Gastroesophageal sphincter (tissue), 4 donors: ENCODE measurements at regions not wholly inside any gene's neighbourhood (a gene's known extent, or its start where the extent isn't known, plus 50 kb on each side); places are given as distances from the start of the nearest gene placed in this dataset.
"Not testable (repeated sequence)": the region's sequence is repeated elsewhere in the genome, so short reads cannot be mapped to it uniquely, and the experiment has no call there.

Source experiments
- ATAC-seq: fragments of 150-250 bp; one replicate; pipeline ENCODE4 v1.9.1; 2016; ENCODE audit warnings: mild to moderate bottlenecking, moderate library complexity
- H3K27ac ChIP-seq, 4 donors: fragments of 200-600 bp; sonication (generic) in 3 of 4; 1 replicate in 3 of 4; 2 replicates in 1 of 4; pipeline ENCODE4 v1.5.1; 2016 to 2019
- H3K27me3 ChIP-seq: fragments of 200-600 bp; sonication (generic); one replicate; pipeline ENCODE4 v1.5.1; 2019
- H3K36me3 ChIP-seq, 2 donors: fragments of 200-600 bp; sonication (generic); one replicate each; pipeline ENCODE4 v1.5.1; 2019; ENCODE audit warnings: control low read depth in 1 of 2
- H3K4me1 ChIP-seq, 3 donors: fragments of 200-600 bp; sonication (generic); 1 replicate in 2 of 3; 2 replicates in 1 of 3; pipeline ENCODE4 v1.5.1; 2016 to 2019; ENCODE audit warnings: control low read depth in 2 of 3
- H3K4me3 ChIP-seq, 2 donors: fragments of 200-600 bp; sonication (generic); one replicate each; pipeline ENCODE4 v1.5.1; 2019; ENCODE audit warnings: mild to moderate bottlenecking in 1 of 2, moderate library complexity in 1 of 2
- H3K9me3 ChIP-seq, 3 donors: fragments of 200-600 bp; sonication (generic); one replicate each; pipeline ENCODE4 v1.5.1; 2017 to 2019; ENCODE audit warnings: control low read depth in 2 of 3
- CTCF ChIP-seq, 4 experiments: fragments of 200-600 bp in 2 of 4; fragments of 450-650 bp in 2 of 4; sonication (generic) in 1 of 4; IDR thresholded peaks; one replicate each; pipeline ENCODE4 v1.5.1; 2017 to 2019; ENCODE audit warnings: antibody characterized with exemption in 4 of 4, mild to moderate bottlenecking in 2 of 4, moderate library complexity in 2 of 4
- EP300 ChIP-seq: sonication (generic); formaldehyde crosslinking; IDR thresholded peaks from one replicate; pipeline ENCODE4 v1.6.1; 2017; ENCODE audit warnings: antibody characterized with exemption, mild to moderate bottlenecking
- POLR2A ChIP-seq, 2 donors: fragments of 450-650 bp; IDR thresholded peaks; one replicate each; pipeline ENCODE4 v1.6.1; 2017; ENCODE audit warnings: antibody characterized with exemption in 2 of 2, mild to moderate bottlenecking in 2 of 2, moderate library complexity in 1 of 2
- POLR2AphosphoS5 ChIP-seq: sonication (generic); formaldehyde crosslinking; IDR thresholded peaks from one replicate; pipeline ENCODE4 v1.6.1; 2017; ENCODE audit warnings: antibody characterized with exemption
- WGBS, 2 donors: methylation state at CpG; one replicate each; pipeline ENCODE4 v1.1.5; 2018; ENCODE audit warnings: low coverage in 1 of 2; 5-methylcytosine and 5-hydroxymethylcytosine counted together

DNA sequence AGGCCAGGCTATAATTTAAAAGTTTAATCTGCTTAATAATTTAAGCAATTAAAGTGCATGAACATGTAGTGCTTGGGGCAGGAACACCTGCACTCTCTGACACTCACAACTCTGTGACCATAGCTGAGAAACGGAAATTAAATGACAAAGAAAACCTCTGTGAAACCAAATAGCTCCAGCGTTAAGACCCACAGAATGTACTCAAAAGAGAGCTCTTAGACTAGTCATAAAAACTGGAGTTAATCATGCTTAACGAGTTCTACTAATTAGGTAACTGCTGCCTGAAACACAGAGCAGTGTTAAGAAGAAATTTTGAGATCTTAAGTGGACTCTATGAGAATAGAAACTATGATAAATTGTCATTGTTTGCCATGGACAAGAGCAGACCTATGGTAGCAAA, 174.4 kb upstream of the SPIN4 start:
- Histone ChIP-seq H3K36me3 (no peaks in the 10 kb centered on the region), H3K9me3 (no peaks in the 10 kb centered on the region), H3K4me3 (no peak overlapping the region), H3K4me1 (no peaks in the 10 kb centered on the region), H3K27me3 (no peaks in the 10 kb centered on the region), H3K27ac (no peak overlapping the region)
- no peak for ATAC-seq
- WGBS, 2 donors, result 54 to 83% methylated on average over 1 to 3 of the region's 3 CpGs
- TF ChIP-seq POLR2A (IDR thresholded peaks at IDR 0.05) (no peak), EP300 (no peak), CTCF (IDR thresholded peaks at IDR 0.05) (no peak), POLR2AphosphoS5 (no peak)

DNA sequence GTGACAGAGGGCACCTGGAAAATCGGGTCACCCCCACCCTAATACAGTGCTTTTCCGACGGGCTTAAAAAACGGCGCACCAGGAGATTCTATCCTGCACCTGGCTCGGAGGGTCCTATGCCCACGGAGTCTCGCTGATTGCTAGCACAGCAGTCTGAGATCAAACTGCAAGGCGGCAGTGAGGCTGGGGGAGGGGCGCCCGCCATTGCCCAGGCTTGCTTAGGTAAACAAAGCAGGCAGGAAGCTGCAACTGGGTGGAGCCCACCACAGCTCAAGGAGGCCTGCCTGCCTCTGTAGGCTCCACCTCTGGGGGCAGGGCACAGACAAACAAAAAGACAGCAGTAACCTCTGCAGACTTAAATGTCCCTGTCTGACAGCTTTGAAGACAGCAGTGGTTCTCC, 168.2 kb upstream of the SPIN4 start:
- no CpG with 5 or more reads among the region's 11 CpGs for WGBS, 2 donors
- H3K27ac ChIP-seq, H3K36me3 ChIP-seq, H3K4me1 ChIP-seq, H3K27me3 ChIP-seq, ATAC-seq, H3K4me3 ChIP-seq, H3K9me3 ChIP-seq: not testable (repeated sequence)

DNA sequence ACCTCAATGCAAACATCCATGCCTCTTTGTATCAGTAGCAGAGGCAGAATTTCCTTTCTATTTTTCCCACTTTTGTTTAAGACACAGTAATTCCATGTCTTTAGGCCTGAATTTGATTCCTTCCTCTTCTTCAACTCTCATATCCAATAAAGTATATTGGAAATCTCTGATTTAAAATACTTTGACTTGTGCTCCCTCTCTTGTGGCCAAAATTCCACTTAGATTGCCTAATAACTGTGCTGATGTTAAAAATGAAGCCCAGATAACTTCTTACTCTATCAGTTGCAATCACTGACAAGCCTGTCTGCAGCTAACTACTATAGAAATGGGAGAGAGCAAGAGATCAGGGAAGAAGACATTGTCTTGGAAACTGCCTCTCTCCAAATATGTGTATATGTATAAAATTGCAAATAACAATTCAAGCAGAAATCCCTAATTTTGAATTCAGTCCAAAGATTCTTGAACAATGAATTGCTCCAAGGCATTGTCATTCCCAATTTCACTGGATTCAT, 163.5 kb upstream of the SPIN4 start:
- Histone ChIP-seq H3K4me3 (no peak overlapping the region), H3K4me1 (peaks cover 0 to 22% (median 0%) of the 10 kb centered on the region in 3 donors), H3K27ac (no peak overlapping the region), H3K36me3 (no peaks in the 10 kb centered on the region), H3K27me3 (no peaks in the 10 kb centered on the region), H3K9me3 (no peaks in the 10 kb centered on the region)
- TF ChIP-seq CTCF (IDR thresholded peaks at IDR 0.05) (no peak), EP300 (no peak), POLR2AphosphoS5 (no peak), POLR2A (IDR thresholded peaks at IDR 0.05) (no peak)
- ATAC-seq, result no peak

DNA sequence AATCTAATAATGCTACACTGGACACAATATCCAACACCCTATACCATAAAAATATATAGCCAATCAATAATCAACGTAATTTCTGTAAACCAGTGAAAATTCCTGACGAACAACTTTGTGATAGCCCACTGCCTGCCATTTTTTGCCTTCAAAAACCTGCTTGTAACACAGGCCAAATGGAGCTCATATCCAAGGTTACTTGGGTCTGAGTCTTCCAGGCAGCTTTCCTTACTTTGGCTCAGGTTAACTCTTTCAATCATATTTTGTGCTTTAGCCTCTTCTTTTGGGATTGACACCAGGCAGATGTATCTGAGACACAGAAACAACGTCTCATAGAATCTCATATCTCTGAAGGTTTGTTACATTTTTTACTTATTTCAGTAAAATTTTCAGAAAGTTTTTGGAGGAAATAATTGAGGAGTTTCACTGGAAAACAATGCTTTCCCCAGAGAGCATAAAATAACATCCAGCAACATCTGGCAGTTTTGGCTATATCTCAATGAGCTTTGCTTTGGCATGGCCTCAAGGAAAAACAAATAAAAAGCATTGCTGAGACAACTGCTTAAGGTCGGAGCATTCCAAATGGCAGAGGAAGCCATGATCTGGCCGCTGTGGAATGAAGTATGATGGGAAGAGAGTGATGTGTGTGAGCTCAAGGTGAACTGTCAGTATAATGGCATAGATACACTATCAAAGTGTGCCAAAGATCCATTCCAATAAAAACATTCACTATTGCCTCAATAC, 162.9 kb upstream of the SPIN4 start:
- no peak for TF ChIP-seq POLR2AphosphoS5
- no peak for TF ChIP-seq POLR2A (IDR thresholded peaks at IDR 0.05)
- TF ChIP-seq EP300, result no peak
- no peak for TF ChIP-seq CTCF (IDR thresholded peaks at IDR 0.05)
- ATAC-seq, result peak; percentile 51
- Histone ChIP-seq H3K9me3 (no peaks in the 10 kb centered on the region), H3K36me3 (no peaks in the 10 kb centered on the region), H3K4me1 (peaks cover 0 to 22% (median 0%) of the 10 kb centered on the region in 3 donors), H3K27me3 (no peaks in the 10 kb centered on the region), H3K27ac (no peak overlapping the region), H3K4me3 (no peak overlapping the region)
- WGBS, 2 donors, result 48 to 56% methylated on average over 3 to 5 of the region's 5 CpGs

DNA sequence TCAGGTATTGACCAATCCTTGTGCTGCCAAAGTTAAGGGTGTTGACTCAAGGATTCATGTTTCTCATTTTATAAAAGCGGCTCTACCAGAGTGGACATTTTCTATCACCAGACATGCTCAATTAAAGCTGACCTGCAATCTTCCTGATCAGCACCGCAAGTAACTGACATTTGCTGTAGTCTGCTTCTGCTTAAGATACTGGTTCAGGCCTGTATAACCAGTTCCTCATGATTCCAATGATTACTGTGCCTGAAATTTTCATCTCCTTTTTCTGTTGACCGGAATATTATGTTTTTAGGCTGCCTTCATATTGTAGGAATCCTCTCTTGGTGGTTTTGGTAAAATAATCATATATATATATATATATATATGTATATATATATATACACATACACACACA, 160.2 kb upstream of the SPIN4 start:
- TF ChIP-seq POLR2A (IDR thresholded peaks at IDR 0.05) (no peak), CTCF (IDR thresholded peaks at IDR 0.05) (no peak), EP300 (no peak), POLR2AphosphoS5 (no peak)
- Histone ChIP-seq H3K27ac (no peak overlapping the region), H3K9me3 (no peaks in the 10 kb centered on the region), H3K4me1 (peaks cover 0 to 22% (median 0%) of the 10 kb centered on the region in 3 donors), H3K36me3 (no peaks in the 10 kb centered on the region), H3K4me3 (no peak overlapping the region), H3K27me3 (no peaks in the 10 kb centered on the region)
- 81 to 96% methylated on average over 2 to 3 of the region's 3 CpGs for WGBS, 2 donors
- ATAC-seq, result no peak
